GM23248 (cell line): ENCODE measurements at regions not wholly inside any gene's neighbourhood (a gene's known extent, or its start where the extent isn't known, plus 50 kb on each side); places are given as distances from the start of the nearest gene placed in this dataset.

Experiments
- DNase-seq: peaks from one replicate; pipeline ENCODE4 v3.0.0-alpha.2; 2015
- H2AFZ ChIP-seq: fragments of 200-600 bp; sonication (generic); 2 replicates; pipeline ENCODE4 v1.6.1; 2016; ENCODE audit warnings: antibody characterized with exemption
- H3F3A ChIP-seq: fragments of 200-600 bp; sonication (generic); 2 replicates; pipeline ENCODE4 v1.6.1; 2016; ENCODE audit warnings: mild to moderate bottlenecking, antibody characterized with exemption, mixed run types; ENCODE audit not compliant: insufficient read depth
- H3K27ac ChIP-seq: fragments of 200-600 bp; sonication (generic); 2 replicates; pipeline ENCODE4 v1.5.1; 2016; ENCODE audit warnings: mild to moderate bottlenecking
- H3K27me3 ChIP-seq: fragments of 200-600 bp; sonication (generic); replicated peaks from 2 replicates; pipeline ENCODE4 v1.6.1; 2016; ENCODE audit warnings: mild to moderate bottlenecking; ENCODE audit not compliant: insufficient read depth
- H3K36me3 ChIP-seq: fragments of 200-600 bp; sonication (generic); 2 replicates; pipeline ENCODE4 v1.6.1; 2016; ENCODE audit warnings: low read depth, mild to moderate bottlenecking
- H3K4me1 ChIP-seq: fragments of 200-600 bp; sonication (generic); 2 replicates; pipeline ENCODE4 v1.6.1; 2016; ENCODE audit warnings: mild to moderate bottlenecking; ENCODE audit not compliant: insufficient read depth
- H3K4me2 ChIP-seq: fragments of 200-600 bp; sonication (generic); one replicate; pipeline ENCODE4 v1.6.1; 2016; ENCODE audit warnings: mild to moderate bottlenecking; ENCODE audit not compliant: unreplicated experiment
- H3K4me3 ChIP-seq: fragments of 200-600 bp; sonication (generic); 2 replicates; pipeline ENCODE4 v1.5.1; 2016; ENCODE audit warnings: mild to moderate bottlenecking
- H3K79me2 ChIP-seq: fragments of 200-600 bp; sonication (generic); 2 replicates; pipeline ENCODE4 v1.6.1; 2016; ENCODE audit warnings: mild to moderate bottlenecking; ENCODE audit not compliant: insufficient read depth
- H3K9ac ChIP-seq: fragments of 200-600 bp; sonication (generic); 2 replicates; pipeline ENCODE4 v1.6.1; 2016; ENCODE audit warnings: mild to moderate bottlenecking
- H3K9me2 ChIP-seq: fragments of 200-600 bp; sonication (generic); 2 replicates; pipeline ENCODE4 v1.6.1; 2016; ENCODE audit warnings: mixed run types, mild to moderate bottlenecking, moderate library complexity; ENCODE audit not compliant: insufficient read depth
- H3K9me3 ChIP-seq: fragments of 200-600 bp; sonication (generic); one replicate; pipeline ENCODE4 v1.6.1; 2017; ENCODE audit warnings: low read depth
- H4K20me1 ChIP-seq: fragments of 200-600 bp; sonication (generic); 2 replicates; pipeline ENCODE4 v1.6.0; 2016; ENCODE audit not compliant: insufficient read depth
- EZH2 ChIP-seq: fragments of 200-600 bp; sonication (generic); IDR thresholded peaks from 2 replicates; pipeline ENCODE4 v1.6.1; 2018; ENCODE audit warnings: antibody characterized with exemption, mild to moderate bottlenecking; ENCODE audit not compliant: insufficient read depth, poor library complexity, severe bottlenecking
- EZH2phosphoT487 ChIP-seq: fragments of 200-600 bp; sonication (generic); IDR thresholded peaks from 2 replicates; pipeline ENCODE4 v1.6.1; 2018; ENCODE audit warnings: antibody characterized with exemption, moderate library complexity, mild to moderate bottlenecking, low read depth; ENCODE audit not compliant: insufficient read depth
- WGBS, 2 experiments: methylation state at CpG; one replicate each; pipeline ENCODE4 v1.1.6; 2015 to 2017; ENCODE audit warnings: low lambda C conversion rate in 2 of 2, low coverage in 1 of 2; ENCODE audit errors: missing lambda C conversion rate in 2 of 2; 5-methylcytosine and 5-hydroxymethylcytosine counted together
- in situ Hi-C: fragments of 300-500 bp; cut with MboI; formaldehyde crosslinking; loops from 2 replicates; pipeline ENCODE4 v1.15.0; 2020

GRCh38 chr1:226470921-226471866 lies 63.3 kb upstream of the PARP1 start:
- no peaks in the 10 kb centered on the region for H4K20me1 ChIP-seq
- WGBS, 2 experiments = 72% methylated on average over 12 of the region's 12 CpGs
- no peak overlapping the region for H3K4me3 ChIP-seq
- H3K4me1 ChIP-seq = no peaks in the 10 kb centered on the region
- no peaks in the 10 kb centered on the region for H3K9me2 ChIP-seq
- H2AFZ ChIP-seq = no peak overlapping the region
- no peak for DNase-seq
- in situ Hi-C loops = no loop called here
- H3K36me3 ChIP-seq = no peaks in the 10 kb centered on the region
- H3K27ac ChIP-seq = no peak overlapping the region
- no peaks in the 10 kb centered on the region for H3K9me3 ChIP-seq
- no peaks in the 10 kb centered on the region for H3K79me2 ChIP-seq
- H3K4me2 ChIP-seq = no peak overlapping the region
- no peaks in the 10 kb centered on the region for H3F3A ChIP-seq
- no peak overlapping the region for H3K9ac ChIP-seq
- peaks cover 11% of the 10 kb centered on the region for H3K27me3 ChIP-seq
- TF ChIP-seq EZH2phosphoT487 (no peak), EZH2 (no peak)

GRCh38 chr1:226473325-226473724 lies 65.4 kb upstream of the PARP1 start:
- no peaks in the 10 kb centered on the region for H3K79me2 ChIP-seq
- H2AFZ ChIP-seq = no peak overlapping the region
- H4K20me1 ChIP-seq = no peaks in the 10 kb centered on the region
- peaks cover 11% of the 10 kb centered on the region for H3K27me3 ChIP-seq
- no peaks in the 10 kb centered on the region for H3K4me1 ChIP-seq
- DNase-seq = no peak
- no peak overlapping the region for H3K4me3 ChIP-seq
- no peaks in the 10 kb centered on the region for H3F3A ChIP-seq
- H3K4me2 ChIP-seq = no peak overlapping the region
- no peaks in the 10 kb centered on the region for H3K9me2 ChIP-seq
- in situ Hi-C loops = no loop called here
- H3K9ac ChIP-seq = no peak overlapping the region
- TF ChIP-seq EZH2phosphoT487 (no peak), EZH2 (no peak)
- no peak overlapping the region for H3K27ac ChIP-seq
- H3K9me3 ChIP-seq = no peaks in the 10 kb centered on the region
- 59 to 64% methylated on average over 5 of the region's 5 CpGs for WGBS, 2 experiments
- no peaks in the 10 kb centered on the region for H3K36me3 ChIP-seq

- H3F3A ChIP-seq = no peaks in the 10 kb centered on the region
- no peak overlapping the region for H3K27ac ChIP-seq
- H3K36me3 ChIP-seq = no peaks in the 10 kb centered on the region
- H3K4me2 ChIP-seq = no peak overlapping the region
- WGBS, 2 experiments = 40 to 43% methylated on average over 3 of the region's 3 CpGs
- H3K27me3 ChIP-seq = peaks cover 11% of the 10 kb centered on the region
- no peaks in the 10 kb centered on the region for H4K20me1 ChIP-seq
- H3K9me3 ChIP-seq = no peaks in the 10 kb centered on the region
- H3K79me2 ChIP-seq = no peaks in the 10 kb centered on the region
- H3K9ac ChIP-seq = no peak overlapping the region
- TF ChIP-seq EZH2 (no peak), EZH2phosphoT487 (no peak)
- H2AFZ ChIP-seq = no peak overlapping the region
- no peak overlapping the region for H3K4me3 ChIP-seq
- no peak for DNase-seq
- H3K9me2 ChIP-seq = no peaks in the 10 kb centered on the region
- H3K4me1 ChIP-seq = no peaks in the 10 kb centered on the region
- in situ Hi-C loops = no loop called here
Measured at GRCh38 chr1:226474041-226474440, 66.1 kb upstream of the PARP1 start.

GRCh38 chr1:226474443-226475141 lies 66.7 kb upstream of the PARP1 start:
- H2AFZ ChIP-seq = no peak overlapping the region
- in situ Hi-C loops = no loop called here
- H3K4me1 ChIP-seq = no peaks in the 10 kb centered on the region
- no peak overlapping the region for H3K4me3 ChIP-seq
- no peak overlapping the region for H3K27ac ChIP-seq
- no peaks in the 10 kb centered on the region for H4K20me1 ChIP-seq
- no peaks in the 10 kb centered on the region for H3K36me3 ChIP-seq
- peaks cover 12% of the 10 kb centered on the region for H3K27me3 ChIP-seq
- no peaks in the 10 kb centered on the region for H3K9me2 ChIP-seq
- H3K4me2 ChIP-seq = no peak overlapping the region
- no peak for TF ChIP-seq EZH2
- TF ChIP-seq EZH2phosphoT487 = no peak
- DNase-seq = no peak
- H3K79me2 ChIP-seq = no peaks in the 10 kb centered on the region
- H3K9ac ChIP-seq = no peak overlapping the region
- WGBS, 2 experiments = 20 to 25% methylated on average over 5 of the region's 5 CpGs
- H3K9me3 ChIP-seq = no peaks in the 10 kb centered on the region
- H3F3A ChIP-seq = no peaks in the 10 kb centered on the region
